ENCODE measurements at regions not wholly inside any gene's neighbourhood (a gene's known extent, or its start where the extent isn't known, plus 50 kb on each side); places are given as distances from the start of the nearest gene placed in this dataset.

DNA sequence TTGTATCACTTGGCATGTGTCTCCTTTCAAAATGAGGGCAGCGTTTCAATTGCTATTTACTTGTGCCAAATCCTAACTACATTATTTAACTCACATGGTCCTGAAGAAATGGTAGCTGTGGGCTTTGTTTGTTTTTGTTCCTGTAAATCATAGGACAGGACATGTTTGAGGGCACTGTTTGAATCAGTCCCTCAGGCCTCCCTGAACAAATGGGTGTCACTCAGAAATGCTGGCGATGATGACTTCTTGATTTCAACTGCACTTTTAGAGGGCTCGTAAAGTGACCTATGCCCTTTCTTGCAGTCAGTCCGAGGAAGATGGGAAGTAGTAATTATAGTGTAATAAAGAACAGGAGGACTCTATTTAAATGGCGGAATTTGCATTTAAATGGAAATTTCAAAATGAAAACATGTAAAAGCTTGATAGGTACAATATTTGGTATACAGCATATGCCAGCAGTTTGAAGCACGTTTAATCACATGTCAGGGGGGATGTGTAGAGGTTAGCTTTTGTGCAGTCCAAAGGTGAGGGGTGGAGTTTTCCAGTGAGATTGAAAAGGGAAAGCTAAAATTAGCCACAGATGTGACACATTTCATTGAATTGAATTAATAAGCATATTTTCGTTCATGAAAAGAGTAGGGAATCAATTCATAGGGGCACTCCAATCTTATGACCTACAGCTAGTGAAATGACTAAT lies 1958.7 kb upstream of the IGFBP7 start:
- H3K36me3 ChIP-seq (ENCODE audit: control insufficient read depth in 2 of 2, insufficient read depth in 2 of 2, low read length in 1 of 2), result no peaks in the 10 kb centered on the region
- no peaks in the 10 kb centered on the region for H3K79me2 ChIP-seq (ENCODE audit: control insufficient read depth, insufficient read depth, low read length)
- no peaks in the 10 kb centered on the region for H3K9me3 ChIP-seq (replicated peaks; ENCODE audit: control insufficient read depth, insufficient read depth, low read length)
- RAD21 ChIA-PET (ENCODE audit: unreplicated experiment), result no interaction called here
- H4K20me1 ChIP-seq (ENCODE audit: control insufficient read depth, insufficient read depth), result no peaks in the 10 kb centered on the region
- H3K9ac ChIP-seq (ENCODE audit: control insufficient read depth, insufficient read depth, low read length), result no peak overlapping the region
- DNase-seq (ENCODE audit: low read depth, low spot score) (no peak), FAIRE-seq (no peak), ATAC-seq (no peak)
- H3K27me3 ChIP-seq (replicated peaks in 1 of 2; ENCODE audit: control insufficient read depth in 2 of 2, insufficient read depth in 2 of 2, low read length in 1 of 2), result no peaks in the 10 kb centered on the region
- SMC1A ChIA-PET (ENCODE audit: uncharacterized antibody, unreplicated experiment), result interaction anchor here (1.2 kb wide), 1 partner anchor 41 kb away, joined by 3 read pairs; no protein-coding TSS in a partner anchor
- WGBS (ENCODE audit: insufficient coverage, insufficient replicate concordance, low lambda C conversion rate, missing lambda C conversion rate), result 17% methylated on average over 7 of the region's 7 CpGs
- H3K4me3 ChIP-seq, result no peak overlapping the region
- intact Hi-C loops (cut with micrococcal nuclease; ENCODE audit: unreplicated experiment), result no loop called here
- no peaks in the 10 kb centered on the region for H3K4me1 ChIP-seq (ENCODE audit: control insufficient read depth, insufficient read depth, low read length)
- no peak overlapping the region for H2AFZ ChIP-seq (ENCODE audit: control insufficient read depth, low read depth, low read length)
- in situ Hi-C loops (cut with MboI), result no loop called here
- POLR2A ChIA-PET, result no interaction called here
- CTCF ChIA-PET, result no interaction called here
- no peak overlapping the region for H3K4me2 ChIP-seq (ENCODE audit: control insufficient read depth, insufficient read depth)
- no peak overlapping the region for H3K27ac ChIP-seq (ENCODE audit: control insufficient read depth, insufficient read depth)
- no TSS peak for BruUV-seq (replicated peaks)
- TF ChIP-seq EGR1 (IDR thresholded peaks at IDR 0.05; ENCODE audit: borderline replicate concordance in 1 of 2, low read depth in 2 of 2, low read length in 2 of 2) (no peak), KDM1A (IDR thresholded peaks at IDR 0.05; ENCODE audit: borderline replicate concordance) (no peak), WRNIP1 (IDR thresholded peaks at IDR 0.05; ENCODE audit: borderline replicate concordance, low read depth, low read length) (no peak), SUPT20H (IDR thresholded peaks at IDR 0.05; ENCODE audit: borderline replicate concordance, control insufficient read depth, low read depth, low read length) (no peak), YY1 (IDR thresholded peaks at IDR 0.05; ENCODE audit: low read depth, low read length) (no peak), EED (IDR thresholded peaks at IDR 0.05; ENCODE audit: low read depth) (no peak), POU2F2 (IDR thresholded peaks at IDR 0.05; ENCODE audit: borderline replicate concordance, low read depth, low read length) (no peak)
- TF ChIP-seq, protein P1, sequence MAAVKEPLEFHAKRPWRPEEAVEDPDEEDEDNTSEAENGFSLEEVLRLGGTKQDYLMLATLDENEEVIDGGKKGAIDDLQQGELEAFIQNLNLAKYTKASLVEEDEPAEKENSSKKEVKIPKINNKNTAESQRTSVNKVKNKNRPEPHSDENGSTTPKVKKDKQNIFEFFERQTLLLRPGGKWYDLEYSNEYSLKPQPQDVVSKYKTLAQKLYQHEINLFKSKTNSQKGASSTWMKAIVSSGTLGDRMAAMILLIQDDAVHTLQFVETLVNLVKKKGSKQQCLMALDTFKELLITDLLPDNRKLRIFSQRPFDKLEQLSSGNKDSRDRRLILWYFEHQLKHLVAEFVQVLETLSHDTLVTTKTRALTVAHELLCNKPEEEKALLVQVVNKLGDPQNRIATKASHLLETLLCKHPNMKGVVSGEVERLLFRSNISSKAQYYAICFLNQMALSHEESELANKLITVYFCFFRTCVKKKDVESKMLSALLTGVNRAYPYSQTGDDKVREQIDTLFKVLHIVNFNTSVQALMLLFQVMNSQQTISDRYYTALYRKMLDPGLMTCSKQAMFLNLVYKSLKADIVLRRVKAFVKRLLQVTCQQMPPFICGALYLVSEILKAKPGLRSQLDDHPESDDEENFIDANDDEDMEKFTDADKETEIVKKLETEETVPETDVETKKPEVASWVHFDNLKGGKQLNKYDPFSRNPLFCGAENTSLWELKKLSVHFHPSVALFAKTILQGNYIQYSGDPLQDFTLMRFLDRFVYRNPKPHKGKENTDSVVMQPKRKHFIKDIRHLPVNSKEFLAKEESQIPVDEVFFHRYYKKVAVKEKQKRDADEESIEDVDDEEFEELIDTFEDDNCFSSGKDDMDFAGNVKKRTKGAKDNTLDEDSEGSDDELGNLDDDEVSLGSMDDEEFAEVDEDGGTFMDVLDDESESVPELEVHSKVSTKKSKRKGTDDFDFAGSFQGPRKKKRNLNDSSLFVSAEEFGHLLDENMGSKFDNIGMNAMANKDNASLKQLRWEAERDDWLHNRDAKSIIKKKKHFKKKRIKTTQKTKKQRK (IDR thresholded peaks at IDR 0.05; ENCODE audit: low read depth, low read length), result no peak
- TF ChIP-seq, protein P2, sequence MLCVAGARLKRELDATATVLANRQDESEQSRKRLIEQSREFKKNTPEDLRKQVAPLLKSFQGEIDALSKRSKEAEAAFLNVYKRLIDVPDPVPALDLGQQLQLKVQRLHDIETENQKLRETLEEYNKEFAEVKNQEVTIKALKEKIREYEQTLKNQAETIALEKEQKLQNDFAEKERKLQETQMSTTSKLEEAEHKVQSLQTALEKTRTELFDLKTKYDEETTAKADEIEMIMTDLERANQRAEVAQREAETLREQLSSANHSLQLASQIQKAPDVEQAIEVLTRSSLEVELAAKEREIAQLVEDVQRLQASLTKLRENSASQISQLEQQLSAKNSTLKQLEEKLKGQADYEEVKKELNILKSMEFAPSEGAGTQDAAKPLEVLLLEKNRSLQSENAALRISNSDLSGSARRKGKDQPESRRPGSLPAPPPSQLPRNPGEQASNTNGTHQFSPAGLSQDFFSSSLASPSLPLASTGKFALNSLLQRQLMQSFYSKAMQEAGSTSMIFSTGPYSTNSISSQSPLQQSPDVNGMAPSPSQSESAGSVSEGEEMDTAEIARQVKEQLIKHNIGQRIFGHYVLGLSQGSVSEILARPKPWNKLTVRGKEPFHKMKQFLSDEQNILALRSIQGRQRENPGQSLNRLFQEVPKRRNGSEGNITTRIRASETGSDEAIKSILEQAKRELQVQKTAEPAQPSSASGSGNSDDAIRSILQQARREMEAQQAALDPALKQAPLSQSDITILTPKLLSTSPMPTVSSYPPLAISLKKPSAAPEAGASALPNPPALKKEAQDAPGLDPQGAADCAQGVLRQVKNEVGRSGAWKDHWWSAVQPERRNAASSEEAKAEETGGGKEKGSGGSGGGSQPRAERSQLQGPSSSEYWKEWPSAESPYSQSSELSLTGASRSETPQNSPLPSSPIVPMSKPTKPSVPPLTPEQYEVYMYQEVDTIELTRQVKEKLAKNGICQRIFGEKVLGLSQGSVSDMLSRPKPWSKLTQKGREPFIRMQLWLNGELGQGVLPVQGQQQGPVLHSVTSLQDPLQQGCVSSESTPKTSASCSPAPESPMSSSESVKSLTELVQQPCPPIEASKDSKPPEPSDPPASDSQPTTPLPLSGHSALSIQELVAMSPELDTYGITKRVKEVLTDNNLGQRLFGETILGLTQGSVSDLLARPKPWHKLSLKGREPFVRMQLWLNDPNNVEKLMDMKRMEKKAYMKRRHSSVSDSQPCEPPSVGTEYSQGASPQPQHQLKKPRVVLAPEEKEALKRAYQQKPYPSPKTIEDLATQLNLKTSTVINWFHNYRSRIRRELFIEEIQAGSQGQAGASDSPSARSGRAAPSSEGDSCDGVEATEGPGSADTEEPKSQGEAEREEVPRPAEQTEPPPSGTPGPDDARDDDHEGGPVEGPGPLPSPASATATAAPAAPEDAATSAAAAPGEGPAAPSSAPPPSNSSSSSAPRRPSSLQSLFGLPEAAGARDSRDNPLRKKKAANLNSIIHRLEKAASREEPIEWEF (IDR thresholded peaks at IDR 0.05; ENCODE audit: insufficient replicate concordance, low read depth, low read length), result no peak
- TF ChIP-seq, protein P3, sequence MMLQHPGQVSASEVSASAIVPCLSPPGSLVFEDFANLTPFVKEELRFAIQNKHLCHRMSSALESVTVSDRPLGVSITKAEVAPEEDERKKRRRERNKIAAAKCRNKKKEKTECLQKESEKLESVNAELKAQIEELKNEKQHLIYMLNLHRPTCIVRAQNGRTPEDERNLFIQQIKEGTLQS (IDR thresholded peaks at IDR 0.05; ENCODE audit: borderline replicate concordance, extremely low read depth, low read depth, low read length), result no peak
- TF ChIP-seq, protein P4, sequence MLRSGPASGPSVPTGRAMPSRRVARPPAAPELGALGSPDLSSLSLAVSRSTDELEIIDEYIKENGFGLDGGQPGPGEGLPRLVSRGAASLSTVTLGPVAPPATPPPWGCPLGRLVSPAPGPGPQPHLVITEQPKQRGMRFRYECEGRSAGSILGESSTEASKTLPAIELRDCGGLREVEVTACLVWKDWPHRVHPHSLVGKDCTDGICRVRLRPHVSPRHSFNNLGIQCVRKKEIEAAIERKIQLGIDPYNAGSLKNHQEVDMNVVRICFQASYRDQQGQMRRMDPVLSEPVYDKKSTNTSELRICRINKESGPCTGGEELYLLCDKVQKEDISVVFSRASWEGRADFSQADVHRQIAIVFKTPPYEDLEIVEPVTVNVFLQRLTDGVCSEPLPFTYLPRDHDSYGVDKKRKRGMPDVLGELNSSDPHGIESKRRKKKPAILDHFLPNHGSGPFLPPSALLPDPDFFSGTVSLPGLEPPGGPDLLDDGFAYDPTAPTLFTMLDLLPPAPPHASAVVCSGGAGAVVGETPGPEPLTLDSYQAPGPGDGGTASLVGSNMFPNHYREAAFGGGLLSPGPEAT (IDR thresholded peaks at IDR 0.05; ENCODE audit: low read depth), result no peak

All from GM12878 (cell line).